NCI-H2029 treated with DMSO at 0.1 percent for 48 hours (cell line): ENCODE measurements at regions not wholly inside any gene's neighbourhood (a gene's known extent, or its start where the extent isn't known, plus 50 kb on each side); places are given as distances from the start of the nearest gene placed in this dataset.
"Not testable (repeated sequence)": the region's sequence is repeated elsewhere in the genome, so short reads cannot be mapped to it uniquely, and the experiment has no call there.

Experiments
- DNase-seq: peaks from one replicate; lab custom pipeline; 2025; lab: John Stamatoyannopoulos, UW

DNA sequence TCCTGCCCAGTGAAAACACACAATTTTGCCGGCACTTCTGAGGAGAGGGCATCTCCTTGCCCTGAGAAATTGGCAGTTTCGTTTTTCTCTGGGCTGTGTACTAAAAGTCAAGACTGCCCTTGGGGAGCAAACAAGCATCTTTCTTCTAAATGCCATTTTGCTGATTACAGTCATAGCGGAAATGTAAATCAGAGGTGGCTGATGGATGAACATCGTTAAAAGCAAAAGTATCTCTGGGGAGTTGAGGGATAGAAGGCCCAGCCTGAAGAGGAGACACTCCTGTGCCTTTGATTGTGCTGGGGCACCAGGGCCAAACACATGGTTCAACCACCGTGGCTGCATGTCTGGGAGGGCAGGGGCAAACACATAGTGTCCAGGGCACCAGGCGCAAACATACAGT is 49.8 kb downstream of the ABCC12 start:
- DNase-seq, result no peak

DNA sequence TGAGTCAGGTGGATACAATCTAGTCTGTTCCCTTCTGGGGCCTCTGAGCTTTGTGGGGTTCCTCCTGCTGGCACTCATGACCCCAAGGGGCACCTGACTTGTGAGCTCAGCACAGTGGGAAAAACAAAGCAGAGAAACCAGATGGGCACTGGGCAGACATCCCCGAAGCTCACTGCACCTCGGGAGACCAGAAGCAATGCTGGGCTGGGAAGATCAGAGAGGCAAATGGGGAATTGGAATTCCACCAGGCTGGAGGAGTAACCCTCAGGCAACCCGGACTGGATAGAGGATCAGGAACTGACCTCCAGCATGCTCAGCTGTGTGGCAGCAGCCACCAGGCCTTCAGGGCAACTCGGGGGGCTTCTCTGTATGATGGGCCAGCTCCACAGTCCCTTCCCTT is 50.3 kb downstream of the ABCC12 start:
- DNase-seq, result no peak

DNA sequence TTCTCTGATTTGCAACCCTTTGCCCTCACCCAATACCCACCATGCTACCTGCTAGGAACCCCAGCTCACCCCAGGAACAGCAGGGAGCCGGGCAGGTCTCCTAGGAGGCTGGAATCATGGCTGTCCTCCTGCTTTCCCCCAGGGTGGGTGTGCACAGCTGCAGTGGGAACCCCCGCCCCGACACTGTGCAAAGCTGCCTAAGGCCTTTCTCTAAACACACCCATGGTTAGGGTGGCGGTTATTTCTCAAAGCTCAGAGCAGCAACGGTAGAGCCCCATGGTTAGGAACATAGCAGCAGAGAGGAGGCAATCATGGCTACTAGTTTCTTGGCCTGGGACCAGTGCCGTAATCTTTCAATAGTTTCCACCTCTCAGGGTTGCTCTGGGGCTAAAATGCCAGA is 52.2 kb downstream of the ABCC12 start:
- no peak for DNase-seq

DNA sequence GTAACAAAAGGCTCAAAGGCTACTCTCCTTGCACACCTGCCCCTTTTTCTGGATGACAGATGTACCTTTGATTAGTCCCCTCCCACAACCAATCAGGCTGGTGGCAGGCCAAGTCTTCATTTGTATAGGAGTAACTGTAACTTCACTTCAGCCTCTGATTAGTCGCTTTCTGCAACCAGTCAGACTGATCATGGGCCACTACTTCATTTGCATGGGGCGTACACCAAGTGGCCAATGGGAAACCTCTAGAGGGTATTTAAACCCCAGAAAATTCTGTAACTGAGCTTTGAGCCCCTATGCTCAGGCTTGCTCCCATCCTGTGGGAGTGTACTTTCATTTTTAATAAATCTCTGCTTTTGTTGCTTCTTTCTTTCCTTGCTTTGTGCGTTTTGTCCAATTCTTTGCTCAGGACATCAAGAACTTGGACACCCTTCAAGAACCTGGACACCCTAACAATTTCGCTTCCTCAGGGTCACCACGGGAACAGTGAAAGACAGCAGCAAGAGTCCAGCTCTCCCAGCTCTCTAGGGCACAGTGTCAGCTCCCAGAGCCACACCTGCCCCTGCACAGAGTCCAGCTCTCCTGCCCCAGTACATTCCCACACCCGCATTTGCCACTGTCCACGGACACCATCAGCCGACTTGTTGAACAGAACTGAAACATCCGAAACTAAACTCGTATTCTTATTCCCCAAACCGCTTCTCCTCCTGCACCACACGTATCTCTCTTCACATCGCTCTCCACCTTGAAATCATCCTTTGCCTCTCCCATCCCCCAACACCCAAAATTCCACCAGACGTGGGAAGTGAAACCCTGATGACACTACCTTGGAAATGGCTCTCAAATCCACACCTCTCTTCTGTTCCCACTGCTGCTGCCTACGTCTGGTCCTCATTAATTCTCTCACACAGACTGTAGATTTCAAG is 53.4 kb downstream of the ABCC12 start:
- no peak for DNase-seq

DNA sequence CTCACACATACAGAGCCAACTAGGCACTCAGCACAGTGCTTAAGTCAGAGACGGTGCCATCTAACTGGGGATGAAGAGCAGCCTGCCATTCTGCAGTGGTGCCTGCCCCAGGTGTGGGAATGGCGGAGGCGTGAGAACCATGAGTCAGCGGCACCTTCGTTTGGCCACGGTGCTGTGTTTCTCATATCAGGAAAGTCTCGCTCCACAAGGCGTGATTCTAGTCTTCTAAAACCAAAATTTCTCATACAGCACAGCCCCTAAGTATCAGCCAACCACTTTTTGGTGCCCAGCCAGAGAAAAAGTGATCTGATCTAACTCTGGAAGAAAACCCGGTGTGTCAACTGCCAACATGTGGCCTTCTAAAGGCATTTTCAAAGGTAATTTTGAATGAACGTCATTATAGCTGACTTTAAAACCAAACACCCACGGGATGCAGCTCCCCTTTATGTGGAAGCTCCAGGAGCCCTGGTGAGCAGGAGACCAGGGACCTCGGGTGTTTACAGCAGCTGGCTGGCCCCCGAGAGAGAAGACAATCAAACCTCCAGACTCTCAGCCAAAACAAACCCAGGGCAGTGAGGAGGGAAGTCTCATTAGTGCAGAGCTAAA is 54.6 kb downstream of the ABCC12 start:
- DNase-seq, result peak; percentile 37

DNA sequence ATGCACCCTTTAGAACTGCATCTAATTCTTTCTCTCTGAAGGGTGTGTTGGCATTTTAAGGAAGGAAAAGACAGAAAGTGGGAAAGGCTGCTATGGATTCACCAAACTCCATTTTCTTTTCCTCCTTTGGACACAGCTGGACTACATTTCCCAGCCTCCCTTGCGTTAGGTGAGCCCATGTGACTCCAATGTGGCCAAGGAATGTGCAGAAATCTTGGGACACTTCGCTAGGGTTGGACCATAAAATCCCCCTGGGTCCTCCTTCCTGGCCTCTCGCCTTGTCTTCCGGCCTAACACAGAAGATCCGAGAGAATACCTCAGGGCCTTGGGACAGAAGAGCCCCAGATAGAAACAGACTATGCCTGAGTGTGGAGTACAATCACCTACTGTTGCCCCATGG is 56.3 kb downstream of the ABCC12 start:
- no peak for DNase-seq

DNA sequence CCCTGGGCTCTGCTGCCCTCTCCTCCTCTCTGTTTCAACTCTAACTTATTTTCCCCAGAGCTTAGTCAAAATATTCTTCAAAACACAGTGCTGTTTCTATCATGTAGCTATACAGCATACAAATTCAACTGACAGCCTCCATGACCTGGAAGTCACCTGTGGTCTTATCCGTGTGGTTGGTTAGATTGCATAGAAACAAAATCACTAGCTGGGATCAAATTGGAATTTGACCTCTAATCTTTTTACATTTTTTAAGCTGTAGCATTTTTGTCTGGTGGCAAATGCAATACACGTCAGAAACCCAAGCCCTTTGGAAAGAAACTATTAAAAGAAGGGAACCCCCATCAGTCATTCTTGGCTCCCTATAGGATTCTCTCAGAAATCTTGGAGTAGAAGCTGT is 57.3 kb downstream of the ABCC12 start:
- DNase-seq, result no peak

DNA sequence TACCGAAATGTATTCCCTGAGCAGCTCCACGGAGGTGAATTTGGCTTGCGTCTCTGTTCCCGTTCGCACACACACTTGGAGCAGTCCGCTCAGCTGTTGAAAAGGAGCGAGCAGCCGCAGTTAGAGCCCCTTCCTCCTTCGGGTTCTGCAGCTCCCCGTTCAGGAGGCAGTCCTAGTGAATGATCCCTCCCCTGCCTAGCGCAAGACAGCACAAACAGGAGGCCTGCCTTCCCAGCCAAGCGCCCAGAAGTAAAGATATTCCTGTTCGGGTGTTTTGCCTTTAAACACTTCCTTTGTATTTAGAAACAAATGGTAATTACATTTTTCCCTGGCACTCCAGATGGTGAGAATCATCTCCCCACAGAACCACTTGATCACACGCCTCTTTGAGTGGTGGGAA is 64.7 kb downstream of the ABCC12 start:
- no peak for DNase-seq

DNA sequence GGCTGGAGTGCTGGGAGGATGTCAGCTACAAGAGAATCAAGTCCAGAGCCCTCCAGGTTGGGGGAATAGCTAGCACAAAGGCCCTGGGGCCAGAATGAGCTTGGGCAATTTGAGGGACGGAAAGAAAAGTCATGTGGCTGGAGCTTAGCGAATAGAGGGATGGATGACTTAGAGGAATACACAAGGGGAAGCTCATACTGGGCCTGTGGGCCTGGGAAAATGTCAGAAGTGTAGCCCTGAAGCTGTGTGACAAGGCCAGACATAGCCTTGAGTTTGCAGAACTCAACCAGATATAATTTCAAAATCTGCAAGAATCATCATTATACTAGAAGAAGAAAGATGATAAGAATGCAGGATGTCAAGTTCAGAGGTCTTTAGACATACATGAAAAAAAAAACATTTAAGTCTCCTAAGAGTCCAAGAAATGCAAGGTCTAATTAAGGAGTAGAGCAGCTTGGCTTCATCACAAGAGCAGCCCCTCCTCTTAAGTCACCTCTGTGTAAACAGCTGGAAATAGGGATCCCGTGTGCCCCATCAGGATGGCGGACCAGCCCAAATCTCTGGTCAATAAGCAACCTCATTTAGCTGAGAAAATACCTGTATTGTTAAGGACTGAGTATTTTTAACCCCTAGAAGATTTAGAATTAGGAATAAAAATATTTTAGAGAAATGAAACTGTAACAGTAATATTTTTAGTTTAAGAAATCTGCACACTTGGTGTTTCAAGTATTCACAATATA is 66.6 kb downstream of the ABCC12 start:
- DNase-seq, result no peak

DNA sequence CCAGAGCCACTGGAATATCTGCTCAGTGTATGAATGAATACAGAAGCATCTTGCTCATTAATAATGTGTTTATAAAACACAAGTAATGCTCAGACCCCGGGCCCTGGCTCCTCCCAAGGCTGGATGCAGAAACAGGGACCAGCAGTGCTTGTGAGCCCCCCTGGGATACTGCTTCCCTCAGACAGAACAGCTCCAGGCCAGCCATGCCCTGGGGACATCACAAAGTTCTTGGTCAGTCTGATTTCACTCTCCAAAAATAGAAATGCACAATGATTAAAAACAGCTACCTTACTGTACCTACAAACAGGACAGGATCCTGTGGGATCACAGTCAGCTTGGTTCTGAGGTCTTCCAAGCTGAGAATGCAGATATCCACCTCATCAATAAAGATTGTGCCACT is 68.2 kb downstream of the ABCC12 start:
- DNase-seq, result no peak

DNA sequence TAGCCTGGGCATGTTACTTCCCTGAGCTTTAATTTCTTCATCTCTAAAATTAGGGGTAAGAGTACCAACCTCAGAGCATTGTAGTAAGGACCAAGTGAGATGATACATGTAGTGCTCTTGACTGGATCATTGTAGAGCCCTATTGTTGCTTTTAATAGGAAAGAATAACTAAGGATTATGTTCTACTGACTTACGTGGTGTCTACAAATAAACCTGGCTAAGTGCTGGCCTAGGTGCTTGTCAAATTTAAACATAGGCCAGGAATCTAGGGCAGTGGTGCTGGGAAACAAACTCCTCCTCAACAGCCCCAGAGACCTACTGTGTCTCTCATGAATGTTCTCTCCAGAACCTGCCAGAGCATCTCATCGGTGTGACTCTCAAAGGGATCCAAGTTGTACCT is 69.4 kb downstream of the ABCC12 start:
- no peak for DNase-seq

DNA sequence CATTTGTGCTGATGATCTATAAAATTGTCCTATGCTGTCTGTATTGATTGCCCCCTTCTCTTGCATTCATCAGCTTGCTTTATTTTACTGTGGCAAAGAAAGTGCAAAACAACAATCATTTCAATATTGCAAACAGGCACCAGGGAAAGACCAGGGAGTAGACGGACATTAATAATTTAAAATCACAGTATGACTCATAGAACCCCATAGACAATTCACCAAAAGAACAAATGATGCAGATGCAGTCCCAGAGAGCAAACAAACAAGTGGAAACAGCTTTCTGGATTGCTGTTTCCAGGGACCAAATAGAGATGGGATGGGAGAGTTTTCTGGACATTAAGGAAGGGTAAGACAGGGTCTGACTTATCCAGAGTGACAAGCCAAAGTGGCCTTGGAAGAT is 70.1 kb downstream of the ABCC12 start:
- no peak for DNase-seq

DNA sequence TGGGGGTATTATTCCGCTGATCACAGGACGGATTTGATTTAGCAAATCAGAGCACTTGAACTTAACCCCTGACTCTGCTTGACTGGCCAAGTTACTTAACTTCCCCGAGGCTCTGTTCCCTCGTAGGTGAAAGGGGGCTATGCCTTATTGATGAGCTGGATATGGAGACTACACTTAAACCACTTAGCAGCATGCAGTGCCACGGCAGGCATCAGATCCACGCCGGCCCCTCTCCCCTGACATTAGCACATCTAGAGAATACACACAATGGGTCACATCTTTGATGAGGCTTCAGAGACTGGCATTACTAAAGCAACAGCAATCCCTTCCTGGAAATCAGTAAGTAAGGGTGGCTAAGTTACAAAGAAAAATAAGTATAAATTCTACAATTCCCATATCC is 71.0 kb downstream of the ABCC12 start:
- DNase-seq, result no peak

DNA sequence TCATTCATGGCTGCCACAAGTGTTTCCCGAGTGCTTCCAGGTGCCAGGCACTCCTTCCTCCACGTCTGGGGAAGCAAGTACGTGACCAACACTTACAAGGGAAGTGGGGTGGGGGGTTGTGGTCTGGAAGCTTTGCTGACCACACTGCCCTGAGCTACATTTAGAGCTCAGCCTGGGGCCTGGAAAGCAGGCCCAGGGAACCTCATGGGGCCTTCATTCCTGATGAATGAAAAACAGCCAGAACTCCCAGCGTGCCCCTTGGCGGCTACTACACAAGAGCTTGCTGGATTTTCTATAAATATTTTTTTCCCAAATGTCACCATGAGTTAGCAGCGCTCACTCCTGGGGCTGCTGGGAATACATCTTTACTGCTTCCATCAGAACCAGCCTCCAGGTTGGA is 73.3 kb downstream of the ABCC12 start:
- no peak for DNase-seq

DNA sequence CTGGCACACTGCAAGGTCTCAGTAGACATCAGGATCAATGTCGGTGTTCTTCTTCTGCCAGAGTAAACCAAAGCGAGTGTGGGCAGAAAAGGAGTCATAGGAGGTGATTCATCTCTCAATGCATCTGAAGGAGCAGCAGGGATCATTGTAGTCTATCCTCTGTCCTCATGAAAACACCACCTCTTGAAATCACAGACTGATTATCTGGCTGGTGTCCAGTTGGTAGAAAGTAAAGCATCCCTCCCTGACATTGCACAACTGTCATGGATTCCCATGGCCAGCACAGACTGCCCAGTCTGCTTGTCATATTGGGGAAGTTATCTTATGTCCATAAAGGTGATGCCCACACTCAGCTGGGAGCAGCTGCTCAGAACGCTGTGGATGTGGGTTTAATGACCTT is 74.1 kb downstream of the ABCC12 start:
- DNase-seq, result no peak

DNA sequence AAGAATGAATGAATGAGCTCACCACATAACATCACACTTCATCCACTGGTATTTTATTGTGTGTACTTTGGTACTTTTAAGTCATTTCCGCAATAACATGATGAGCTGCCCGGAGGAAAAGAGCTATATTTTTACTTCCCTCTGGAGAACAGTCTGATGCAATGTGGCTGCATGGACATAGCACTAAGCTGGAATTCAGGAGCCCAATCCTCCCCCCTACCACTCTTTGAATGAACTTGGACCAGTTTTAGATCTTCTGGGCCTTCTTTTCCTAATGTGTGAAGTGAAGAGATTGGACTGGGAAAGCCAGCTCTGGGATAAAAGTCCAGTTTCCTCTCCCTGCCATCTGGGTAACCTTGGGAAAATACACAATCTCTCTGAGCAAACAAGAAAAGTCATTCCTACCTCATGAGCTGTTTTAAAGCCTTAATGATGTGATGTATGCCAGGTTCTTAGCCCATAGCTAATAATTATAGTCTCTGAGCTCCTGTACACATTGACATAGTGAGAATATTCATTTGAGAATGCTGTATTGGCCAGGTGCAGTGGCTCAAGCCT is 79.3 kb downstream of the ABCC12 start:
- no peak for DNase-seq

DNA sequence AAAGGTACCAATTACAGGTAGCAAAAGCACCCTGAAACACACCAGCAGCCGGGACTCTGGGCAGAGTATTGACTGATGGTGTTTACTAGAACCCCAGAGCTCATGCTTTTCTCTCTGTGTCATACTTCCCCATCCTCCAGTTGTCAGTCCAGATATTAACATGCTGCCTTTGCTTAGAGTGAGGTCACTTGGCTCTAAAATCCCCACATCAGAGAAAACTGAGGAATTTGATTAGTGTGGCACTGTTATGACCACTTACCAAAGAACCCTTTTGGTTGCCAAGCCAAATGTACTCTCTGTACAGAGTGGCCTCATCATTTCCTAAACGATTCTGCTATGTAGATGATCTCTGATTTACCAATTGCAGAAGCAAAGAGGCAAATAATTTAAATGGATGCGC is 80.4 kb downstream of the ABCC12 start:
- DNase-seq, result no peak

DNA sequence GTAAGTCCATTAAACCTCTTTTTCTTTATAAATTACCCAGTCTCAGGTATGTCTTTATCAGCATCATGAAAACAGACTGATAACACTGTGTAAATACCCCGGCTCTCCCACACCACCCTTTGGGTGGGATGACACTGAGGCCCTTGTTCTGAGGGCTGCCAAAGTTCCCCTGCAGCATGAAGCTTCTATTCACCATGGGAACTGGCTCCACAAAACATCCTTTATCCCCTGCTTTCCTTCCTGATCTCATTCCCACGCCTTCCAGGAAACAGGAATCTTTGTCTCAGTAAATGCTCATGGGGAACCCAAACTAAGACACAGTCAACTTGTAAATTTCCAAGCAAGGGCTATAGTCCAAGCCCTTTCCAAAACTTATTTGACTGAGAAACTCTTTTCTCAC is 88.4 kb downstream of the ABCC12 start:
- no peak for DNase-seq

DNA sequence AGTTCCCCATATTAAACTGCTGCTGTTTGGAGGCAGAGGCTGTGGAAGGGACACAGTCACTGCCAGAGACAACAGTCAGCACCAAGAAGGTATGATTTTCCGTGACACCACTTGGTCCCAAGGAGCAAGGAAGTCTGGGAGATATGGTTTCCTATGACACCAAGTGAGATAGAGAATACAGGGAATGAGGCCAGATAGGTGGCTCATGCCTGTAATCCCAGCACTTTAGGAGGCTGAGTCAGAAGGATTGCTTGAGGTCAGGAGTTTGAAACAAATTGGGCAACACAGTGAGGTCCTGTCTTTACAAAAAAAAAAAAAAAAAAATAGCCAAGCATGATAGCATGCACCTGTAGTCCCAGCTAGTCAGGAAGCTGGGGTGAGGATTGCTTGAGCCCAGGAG is 90.8 kb downstream of the ABCC12 start:
- no peak for DNase-seq

DNA sequence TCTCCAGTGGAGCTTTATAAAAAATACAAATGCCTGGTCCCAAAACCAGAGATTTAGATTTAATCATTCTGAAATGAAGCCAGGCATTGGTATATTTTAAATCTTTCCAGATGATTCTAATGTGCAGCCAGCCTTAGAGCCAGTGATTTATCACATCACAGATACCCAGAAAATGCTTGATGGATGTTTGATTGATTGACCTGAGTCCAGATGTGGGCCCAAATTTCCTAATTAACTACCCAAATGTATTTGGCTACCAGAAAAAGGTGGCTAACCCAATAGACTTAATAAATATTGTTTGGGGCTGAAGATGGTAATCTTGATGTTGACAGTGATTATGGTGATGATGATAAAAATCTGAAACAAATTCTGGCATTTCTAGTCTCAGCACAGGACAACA is 93.1 kb downstream of the ABCC12 start:
- no peak for DNase-seq

DNA sequence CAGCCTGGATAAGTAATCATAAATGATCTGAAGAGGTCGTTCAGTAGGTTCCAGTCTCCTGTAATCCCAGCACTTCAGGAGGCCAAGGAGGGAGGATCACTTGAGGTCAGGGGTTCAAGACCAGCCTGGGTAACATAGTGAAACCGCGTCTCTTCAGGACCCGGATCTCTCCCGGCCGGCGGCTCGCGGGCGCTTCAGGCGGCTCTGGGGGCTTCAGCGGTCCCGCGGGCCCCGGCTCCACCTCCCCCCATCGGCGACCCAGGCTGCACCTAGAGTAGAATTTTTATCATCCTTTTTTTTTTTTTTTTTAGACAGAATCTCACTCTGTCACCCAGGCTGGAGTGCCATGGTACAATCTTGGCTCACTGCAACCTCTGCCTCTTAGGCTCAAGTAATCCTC is 95.9 kb downstream of the ABCC12 start:
- no peak for DNase-seq

DNA sequence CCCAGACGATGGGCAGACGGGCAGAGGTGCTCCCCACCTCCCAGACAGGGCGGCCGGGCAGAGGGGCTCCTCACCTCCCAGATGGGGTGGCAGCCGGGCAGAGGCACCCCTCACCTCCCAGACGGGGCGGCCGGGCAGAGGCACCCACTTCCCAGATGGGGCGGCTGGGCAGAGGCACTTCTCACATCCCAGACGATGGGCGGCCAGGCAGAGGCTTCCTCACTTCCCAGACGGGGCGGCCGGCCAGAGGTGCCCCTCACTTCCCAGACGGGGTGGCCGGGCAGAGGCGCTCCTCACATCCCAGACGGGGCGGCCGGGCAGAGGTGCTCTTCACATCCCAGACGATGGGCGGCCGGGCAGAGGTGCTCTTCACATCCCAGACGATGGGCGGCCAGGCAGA is 96.6 kb downstream of the ABCC12 start:
- not testable (repeated sequence) for DNase-seq

DNA sequence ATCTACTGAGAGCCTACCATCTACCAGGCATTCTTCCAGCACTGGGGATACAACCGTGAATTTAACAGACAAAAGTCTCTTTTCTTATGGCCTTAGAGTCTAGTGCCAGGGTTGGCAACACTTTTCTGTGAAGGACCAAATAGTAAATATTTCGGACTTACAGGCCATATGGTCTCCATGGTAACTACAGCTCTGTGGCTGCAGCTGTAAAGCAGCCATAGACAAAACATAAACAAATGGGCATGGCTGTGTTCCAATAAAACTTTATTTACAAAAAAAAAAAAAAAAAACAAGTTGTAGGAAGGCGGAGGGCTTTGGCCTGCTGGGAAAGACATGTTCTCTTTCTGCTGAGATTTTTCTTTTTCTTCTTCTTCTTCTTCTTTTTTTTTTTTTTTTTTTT is 98.7 kb downstream of the ABCC12 start:
- DNase-seq, result no peak
